WTC11 (cell line): ENCODE measurements at regions not wholly inside any gene's neighbourhood (a gene's known extent, or its start where the extent isn't known, plus 50 kb on each side); places are given as distances from the start of the nearest gene placed in this dataset.

Experiments used
- ATAC-seq: fragments of 200-7000 bp; cut with Tn5 transposase; 2 replicates; pipeline ENCODE4 v1.10.0; 2021; ENCODE audit warnings: mild to moderate bottlenecking, moderate library complexity
- CTCF ChIA-PET: fragments of 300-600 bp; sonication (Branson Sonifier 250); formaldehyde crosslinking; loops from one replicate; lab custom pipeline; 2021; ENCODE audit warnings: antibody characterized with exemption; lab: Charles Lee
- POLR2A ChIA-PET: fragments of 350-600 bp; sonication (Branson Sonifier 250); formaldehyde crosslinking; loops from one replicate; lab custom pipeline; 2021; ENCODE audit warnings: antibody characterized with exemption; lab: Charles Lee
- DNase-seq: peaks from one replicate; pipeline ENCODE4 v3.0.0; 2021; ENCODE audit warnings: low spot score
- H3K27ac Mint-ChIP-seq: 2 replicates; pipeline ENCODE4 v1.8.0; 2021; ENCODE audit warnings: mixed read lengths
- H3K27me3 Mint-ChIP-seq: 2 replicates; pipeline ENCODE4 v1.8.0; 2021; ENCODE audit warnings: low read depth, mild to moderate bottlenecking, moderate library complexity, mixed read lengths
- H3K36me3 Mint-ChIP-seq: 2 replicates; pipeline ENCODE4 v1.8.0; 2021; ENCODE audit warnings: mixed read lengths
- H3K4me1 Mint-ChIP-seq: 2 replicates; pipeline ENCODE4 v1.8.0; 2022; ENCODE audit warnings: mixed read lengths
- H3K4me3 Mint-ChIP-seq: 2 replicates; pipeline ENCODE4 v1.8.0; 2021; ENCODE audit warnings: mild to moderate bottlenecking, moderate library complexity, mixed read lengths
- H3K9me3 Mint-ChIP-seq: 2 replicates; pipeline ENCODE4 v1.8.0; 2021; ENCODE audit warnings: mixed read lengths
- CREB1 ChIP-seq: sonication (generic); formaldehyde crosslinking; IDR thresholded peaks from 2 replicates; pipeline ENCODE4 v1.8.0; 2023; ENCODE audit warnings: mild to moderate bottlenecking, missing genetic modification reagents
- CREM ChIP-seq: sonication (generic); formaldehyde crosslinking; IDR thresholded peaks from 2 replicates; pipeline ENCODE4 v1.8.1; 2022; ENCODE audit warnings: mild to moderate bottlenecking, missing genetic modification reagents, moderate library complexity
- ERG ChIP-seq: fragments of 250-450 bp; sonication (Bioruptor Pico); IDR thresholded peaks from 2 replicates; pipeline ENCODE4 v1.8.0; 2021; ENCODE audit warnings: mild to moderate bottlenecking
- FOXJ3 ChIP-seq: sonication (generic); formaldehyde crosslinking; IDR thresholded peaks from 2 replicates; pipeline ENCODE4 v1.9.0; 2021; ENCODE audit warnings: missing genetic modification reagents, mild to moderate bottlenecking, borderline replicate concordance
- FOXP4 ChIP-seq: sonication (generic); formaldehyde crosslinking; IDR thresholded peaks from 2 replicates; pipeline ENCODE4 v1.8.0; 2022; ENCODE audit warnings: mild to moderate bottlenecking, missing genetic modification reagents
- HMGA2 ChIP-seq: fragments of 250-450 bp; sonication (Bioruptor Pico); IDR thresholded peaks from 2 replicates; pipeline ENCODE4 v1.4.0; 2021; ENCODE audit warnings: mild to moderate bottlenecking, moderate library complexity
- IRF2 ChIP-seq: sonication (generic); formaldehyde crosslinking; IDR thresholded peaks from 2 replicates; pipeline ENCODE4 v1.8.0; 2022; ENCODE audit warnings: low read depth, missing genetic modification reagents, borderline replicate concordance
- JUN ChIP-seq: sonication (generic); formaldehyde crosslinking; IDR thresholded peaks from 2 replicates; pipeline ENCODE4 v1.8.0; 2023; ENCODE audit warnings: mild to moderate bottlenecking, missing genetic modification reagents
- KAT7 ChIP-seq: sonication (generic); formaldehyde crosslinking; IDR thresholded peaks from 2 replicates; pipeline ENCODE4 v1.8.1; 2023; ENCODE audit warnings: missing genetic modification reagents, mild to moderate bottlenecking, borderline replicate concordance
- NFATC4 ChIP-seq: fragments of 250-450 bp; sonication (Bioruptor Pico); IDR thresholded peaks from 2 replicates; pipeline ENCODE4 v1.9.0; 2021; ENCODE audit warnings: mild to moderate bottlenecking
- NFYB ChIP-seq: sonication (generic); formaldehyde crosslinking; conservative IDR thresholded peaks from 2 replicates; pipeline ENCODE4 v1.8.0; 2022; ENCODE audit warnings: low read depth, missing genetic modification reagents
- NR2C2 ChIP-seq: sonication (generic); formaldehyde crosslinking; IDR thresholded peaks from 2 replicates; pipeline ENCODE4 v1.8.0; 2022; ENCODE audit warnings: mild to moderate bottlenecking, missing genetic modification reagents
- NR3C1 ChIP-seq: sonication (generic); formaldehyde crosslinking; conservative IDR thresholded peaks from 2 replicates; pipeline ENCODE4 v1.8.1; 2023; ENCODE audit warnings: low read depth, mild to moderate bottlenecking, missing genetic modification reagents
- ZBTB43 ChIP-seq: sonication (generic); formaldehyde crosslinking; IDR thresholded peaks from 2 replicates; pipeline ENCODE4 v1.8.1; 2023; ENCODE audit warnings: mild to moderate bottlenecking, missing genetic modification reagents
- ZNF263 ChIP-seq: sonication (generic); formaldehyde crosslinking; IDR thresholded peaks from 2 replicates; pipeline ENCODE4 v1.8.1; 2022; ENCODE audit warnings: low read depth, mild to moderate bottlenecking, moderate library complexity, missing genetic modification reagents
- ZNF423 ChIP-seq: fragments of 250-450 bp; sonication (Bioruptor Pico); IDR thresholded peaks from 2 replicates; pipeline ENCODE4 v2.1.2; 2022; ENCODE audit warnings: mild to moderate bottlenecking, moderate library complexity
- ZNF671 ChIP-seq: fragments of 250-450 bp; sonication (Bioruptor Pico); IDR thresholded peaks from 2 replicates; pipeline ENCODE4 v1.8.0; 2021; ENCODE audit warnings: mild to moderate bottlenecking
- TF ChIP-seq, protein P1 (sequence below): fragments of 250-450 bp; sonication (Bioruptor Pico); IDR thresholded peaks from 2 replicates; pipeline ENCODE4 v2.1.2; 2022; ENCODE audit warnings: mild to moderate bottlenecking, moderate library complexity
- TF ChIP-seq, protein P2 (sequence below): sonication (generic); formaldehyde crosslinking; IDR thresholded peaks from 2 replicates; pipeline ENCODE4 v1.8.1; 2022; ENCODE audit warnings: mild to moderate bottlenecking, missing genetic modification reagents, moderate library complexity, borderline replicate concordance
- TF ChIP-seq, protein P3 (sequence below): sonication (generic); formaldehyde crosslinking; IDR thresholded peaks from 2 replicates; pipeline ENCODE4 v1.8.0; 2023; ENCODE audit warnings: missing genetic modification reagents, mild to moderate bottlenecking, borderline replicate concordance

DNA sequence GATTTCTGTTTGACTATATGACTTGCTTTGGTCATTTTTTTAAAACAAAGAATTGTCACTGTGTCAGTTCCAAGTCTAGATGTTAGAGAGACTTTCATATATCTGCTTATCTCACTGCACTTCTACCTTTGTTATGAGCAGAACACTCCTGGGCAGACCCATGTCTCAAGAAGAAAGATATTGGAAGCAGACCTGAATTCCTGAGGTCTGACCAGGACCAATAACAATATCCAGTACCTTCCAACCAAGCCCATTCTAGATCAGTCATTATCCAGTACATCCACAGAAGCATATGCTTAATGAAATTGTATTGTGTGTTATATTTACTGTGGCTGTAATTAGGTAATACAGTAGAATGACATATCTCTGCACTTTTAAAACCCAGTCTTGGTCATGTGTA, 811.3 kb upstream of the GBE1 start (continued):
- no peak for TF ChIP-seq KAT7 (CRISPR knock-in tag)
- no peak for TF ChIP-seq ZNF671

DNA sequence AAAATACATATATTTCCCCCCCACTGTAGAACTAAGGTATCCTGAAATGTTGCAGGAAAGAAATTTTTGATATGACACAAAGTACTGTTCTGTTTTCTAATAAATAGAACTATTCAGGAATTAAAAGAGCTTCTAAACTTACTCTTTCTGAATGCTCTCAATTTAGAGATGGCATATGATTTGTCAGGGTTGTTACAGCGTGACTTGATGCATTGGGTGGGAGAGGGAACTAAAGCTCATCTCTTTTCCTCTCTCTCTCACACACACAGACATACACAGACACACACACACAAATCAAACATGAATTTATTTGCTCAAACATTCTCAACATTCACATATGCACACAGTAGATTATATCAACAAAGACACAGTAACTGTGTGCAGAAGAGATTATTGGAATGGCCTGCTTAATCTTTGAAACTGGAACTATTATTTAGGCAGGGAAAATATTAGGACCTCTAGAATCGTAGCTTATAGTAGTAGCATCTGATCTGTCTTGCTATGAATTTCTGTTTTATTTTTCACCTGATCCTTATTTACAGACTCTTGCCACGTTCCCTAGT, 807.4 kb upstream of the GBE1 start:
- Mint-ChIP-seq H3K27ac (no peak overlapping the region), H3K36me3 (no peaks in the 10 kb centered on the region), H3K27me3 (no peaks in the 10 kb centered on the region), H3K4me3 (no peak overlapping the region), H3K4me1 (peaks cover 3% of the 10 kb centered on the region; the same call in 1 of the 2 replicates), H3K9me3 (peaks cover 4% of the 10 kb centered on the region; the same call in 1 of the 2 replicates)
- DNase-seq (no peak), ATAC-seq (no peak)
- TF ChIP-seq FOXJ3: no peak
- no peak for TF ChIP-seq JUN
- no peak for TF ChIP-seq ZNF263
- TF ChIP-seq ZBTB43 (CRISPR knock-in tag): no peak
- no peak for TF ChIP-seq NFATC4
- no peak for TF ChIP-seq ZNF423 (CRISPR knock-in tag)
- TF ChIP-seq HMGA2: no peak
- no peak for TF ChIP-seq FOXP4 (CRISPR knock-in tag)
- TF ChIP-seq, protein P1, sequence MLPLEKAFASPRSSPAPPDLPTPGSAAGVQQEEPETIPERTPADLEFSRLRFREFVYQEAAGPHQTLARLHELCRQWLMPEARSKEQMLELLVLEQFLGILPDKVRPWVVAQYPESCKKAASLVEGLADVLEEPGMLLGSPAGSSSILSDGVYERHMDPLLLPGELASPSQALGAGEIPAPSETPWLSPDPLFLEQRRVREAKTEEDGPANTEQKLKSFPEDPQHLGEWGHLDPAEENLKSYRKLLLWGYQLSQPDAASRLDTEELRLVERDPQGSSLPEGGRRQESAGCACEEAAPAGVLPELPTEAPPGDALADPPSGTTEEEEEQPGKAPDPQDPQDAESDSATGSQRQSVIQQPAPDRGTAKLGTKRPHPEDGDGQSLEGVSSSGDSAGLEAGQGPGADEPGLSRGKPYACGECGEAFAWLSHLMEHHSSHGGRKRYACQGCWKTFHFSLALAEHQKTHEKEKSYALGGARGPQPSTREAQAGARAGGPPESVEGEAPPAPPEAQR (CRISPR knock-in tag): no peak
- no peak for TF ChIP-seq NFYB (CRISPR knock-in tag)
- no peak for TF ChIP-seq CREM (CRISPR knock-in tag)
- TF ChIP-seq CREB1 (CRISPR knock-in tag): no peak
- no peak for TF ChIP-seq IRF2
- no peak for TF ChIP-seq NR3C1 (CRISPR knock-in tag)
- no peak for TF ChIP-seq ERG (CRISPR knock-in tag)
- TF ChIP-seq, protein P2, sequence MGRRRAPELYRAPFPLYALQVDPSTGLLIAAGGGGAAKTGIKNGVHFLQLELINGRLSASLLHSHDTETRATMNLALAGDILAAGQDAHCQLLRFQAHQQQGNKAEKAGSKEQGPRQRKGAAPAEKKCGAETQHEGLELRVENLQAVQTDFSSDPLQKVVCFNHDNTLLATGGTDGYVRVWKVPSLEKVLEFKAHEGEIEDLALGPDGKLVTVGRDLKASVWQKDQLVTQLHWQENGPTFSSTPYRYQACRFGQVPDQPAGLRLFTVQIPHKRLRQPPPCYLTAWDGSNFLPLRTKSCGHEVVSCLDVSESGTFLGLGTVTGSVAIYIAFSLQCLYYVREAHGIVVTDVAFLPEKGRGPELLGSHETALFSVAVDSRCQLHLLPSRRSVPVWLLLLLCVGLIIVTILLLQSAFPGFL (CRISPR knock-in tag): no peak
- ChIA-PET CTCF (no interaction called here), POLR2A (no interaction called here)

- ATAC-seq (no peak), DNase-seq (no peak)
- Mint-ChIP-seq H3K4me1 (peaks cover 3% of the 10 kb centered on the region; the same call in 1 of the 2 replicates), H3K27me3 (no peaks in the 10 kb centered on the region), H3K36me3 (no peaks in the 10 kb centered on the region), H3K4me3 (no peak overlapping the region), H3K27ac (no peak overlapping the region), H3K9me3 (peaks cover 4% of the 10 kb centered on the region; the same call in 1 of the 2 replicates)
- POLR2A ChIA-PET: no interaction called here
- CTCF ChIA-PET: interaction anchor here (0.6 kb wide), 1 partner anchor 1181 kb away, joined by 4 read pairs; no protein-coding TSS in a partner anchor
- TF ChIP-seq NR2C2 (CRISPR knock-in tag) (no peak), JUN (no peak), KAT7 (CRISPR knock-in tag) (no peak), CREM (CRISPR knock-in tag) (no peak)
- TF ChIP-seq, protein P3, sequence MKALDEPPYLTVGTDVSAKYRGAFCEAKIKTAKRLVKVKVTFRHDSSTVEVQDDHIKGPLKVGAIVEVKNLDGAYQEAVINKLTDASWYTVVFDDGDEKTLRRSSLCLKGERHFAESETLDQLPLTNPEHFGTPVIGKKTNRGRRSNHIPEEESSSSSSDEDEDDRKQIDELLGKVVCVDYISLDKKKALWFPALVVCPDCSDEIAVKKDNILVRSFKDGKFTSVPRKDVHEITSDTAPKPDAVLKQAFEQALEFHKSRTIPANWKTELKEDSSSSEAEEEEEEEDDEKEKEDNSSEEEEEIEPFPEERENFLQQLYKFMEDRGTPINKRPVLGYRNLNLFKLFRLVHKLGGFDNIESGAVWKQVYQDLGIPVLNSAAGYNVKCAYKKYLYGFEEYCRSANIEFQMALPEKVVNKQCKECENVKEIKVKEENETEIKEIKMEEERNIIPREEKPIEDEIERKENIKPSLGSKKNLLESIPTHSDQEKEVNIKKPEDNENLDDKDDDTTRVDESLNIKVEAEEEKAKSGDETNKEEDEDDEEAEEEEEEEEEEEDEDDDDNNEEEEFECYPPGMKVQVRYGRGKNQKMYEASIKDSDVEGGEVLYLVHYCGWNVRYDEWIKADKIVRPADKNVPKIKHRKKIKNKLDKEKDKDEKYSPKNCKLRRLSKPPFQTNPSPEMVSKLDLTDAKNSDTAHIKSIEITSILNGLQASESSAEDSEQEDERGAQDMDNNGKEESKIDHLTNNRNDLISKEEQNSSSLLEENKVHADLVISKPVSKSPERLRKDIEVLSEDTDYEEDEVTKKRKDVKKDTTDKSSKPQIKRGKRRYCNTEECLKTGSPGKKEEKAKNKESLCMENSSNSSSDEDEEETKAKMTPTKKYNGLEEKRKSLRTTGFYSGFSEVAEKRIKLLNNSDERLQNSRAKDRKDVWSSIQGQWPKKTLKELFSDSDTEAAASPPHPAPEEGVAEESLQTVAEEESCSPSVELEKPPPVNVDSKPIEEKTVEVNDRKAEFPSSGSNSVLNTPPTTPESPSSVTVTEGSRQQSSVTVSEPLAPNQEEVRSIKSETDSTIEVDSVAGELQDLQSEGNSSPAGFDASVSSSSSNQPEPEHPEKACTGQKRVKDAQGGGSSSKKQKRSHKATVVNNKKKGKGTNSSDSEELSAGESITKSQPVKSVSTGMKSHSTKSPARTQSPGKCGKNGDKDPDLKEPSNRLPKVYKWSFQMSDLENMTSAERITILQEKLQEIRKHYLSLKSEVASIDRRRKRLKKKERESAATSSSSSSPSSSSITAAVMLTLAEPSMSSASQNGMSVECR: no peak
Observed at GRCh38 chr3:82567029-82567600, 805.7 kb upstream of the GBE1 start.
